Activated CD4-positive, alpha-beta T cell treated with anti-CD3 and anti-CD28 coated beads, Interleukin-2, amount 50 U/mL, for 24 hours (primary cell): ENCODE measurements at regions not wholly inside any gene's neighbourhood (a gene's known extent, or its start where the extent isn't known, plus 50 kb on each side); places are given as distances from the start of the nearest gene placed in this dataset.

Source experiments
- DNase-seq, 2 donors: peaks; one replicate each; pipeline ENCODE4 v3.0.0-alpha.2; 2020; ENCODE audit warnings: low read depth in 1 of 2, low spot score in 1 of 2

- DNase-seq = no peak
These were observed 252.4 kb downstream of the SEC23A start for GRCh38 chr14:38850664-38851063.

GRCh38 chr14:38848243-38848935 lies 254.6 kb downstream of the SEC23A start:
- no peak for DNase-seq

DNA sequence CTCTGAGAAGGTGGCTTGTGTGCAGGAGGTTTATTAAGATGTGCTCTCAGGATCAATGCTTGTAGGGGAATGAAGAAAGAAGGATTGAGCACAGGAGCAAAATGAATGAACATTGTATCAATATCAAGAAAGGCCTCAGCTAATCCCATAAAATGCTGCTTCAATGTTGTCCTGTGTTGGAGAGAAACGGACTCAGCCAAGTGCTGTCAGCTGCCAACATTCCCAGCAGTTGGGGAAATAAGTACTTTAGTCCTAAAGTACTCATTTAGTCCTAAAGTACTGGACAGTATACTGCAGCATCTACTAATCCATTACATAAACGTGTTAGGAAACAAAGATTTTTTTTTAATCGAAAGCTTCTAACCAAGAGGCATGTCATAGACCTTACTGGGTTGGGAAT lies 255.9 kb downstream of the SEC23A start:
- no peak for DNase-seq

DNA sequence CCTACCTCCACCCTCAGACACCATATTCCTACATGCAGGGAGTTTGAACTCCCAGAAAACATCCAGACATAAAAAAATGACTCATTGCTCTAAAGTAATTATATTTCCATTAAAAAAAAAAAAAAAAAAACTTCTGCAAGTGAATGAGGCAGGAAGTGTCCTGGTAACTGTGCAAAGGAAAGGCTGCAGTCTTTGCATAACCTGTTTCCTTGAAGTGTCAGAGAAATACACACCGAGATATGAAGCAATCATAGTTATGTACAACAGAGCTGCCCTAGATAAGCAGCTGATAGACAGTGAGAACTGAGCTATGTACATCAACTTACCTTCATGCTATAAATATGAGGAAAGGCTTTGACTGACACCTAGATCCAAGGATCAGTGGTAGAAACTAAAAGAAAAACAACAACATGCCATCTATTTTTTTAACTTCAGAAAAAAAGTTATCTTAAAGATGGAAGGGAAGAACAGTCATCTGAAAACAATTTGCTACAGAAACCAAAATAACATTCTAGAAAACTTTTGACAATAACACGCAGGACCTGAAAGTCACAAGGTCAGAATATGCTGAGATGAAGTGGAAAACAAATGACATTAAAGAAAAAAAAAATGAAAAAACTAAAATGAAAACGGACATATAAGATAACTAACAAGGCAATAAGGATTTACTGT lies 263.2 kb downstream of the SEC23A start:
- DNase-seq = no peak

DNA sequence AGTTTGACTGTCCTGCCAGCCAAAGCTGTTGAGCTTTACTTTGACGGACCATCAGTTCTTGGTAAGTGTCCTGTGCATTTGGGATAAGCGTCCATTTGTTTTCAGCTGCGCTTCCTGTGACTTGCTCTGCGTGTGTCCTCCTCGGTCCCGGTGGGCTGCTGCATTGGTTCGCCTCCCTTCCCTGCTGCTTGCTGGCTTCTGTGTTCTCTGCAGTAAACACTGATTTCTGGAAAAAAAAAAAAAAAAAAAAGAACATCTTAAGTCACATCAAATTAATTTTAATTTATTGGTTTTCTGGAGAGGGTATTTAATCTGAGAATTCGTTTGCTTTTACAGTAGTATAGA lies 264.1 kb downstream of the SEC23A start:
- no peak for DNase-seq

DNA sequence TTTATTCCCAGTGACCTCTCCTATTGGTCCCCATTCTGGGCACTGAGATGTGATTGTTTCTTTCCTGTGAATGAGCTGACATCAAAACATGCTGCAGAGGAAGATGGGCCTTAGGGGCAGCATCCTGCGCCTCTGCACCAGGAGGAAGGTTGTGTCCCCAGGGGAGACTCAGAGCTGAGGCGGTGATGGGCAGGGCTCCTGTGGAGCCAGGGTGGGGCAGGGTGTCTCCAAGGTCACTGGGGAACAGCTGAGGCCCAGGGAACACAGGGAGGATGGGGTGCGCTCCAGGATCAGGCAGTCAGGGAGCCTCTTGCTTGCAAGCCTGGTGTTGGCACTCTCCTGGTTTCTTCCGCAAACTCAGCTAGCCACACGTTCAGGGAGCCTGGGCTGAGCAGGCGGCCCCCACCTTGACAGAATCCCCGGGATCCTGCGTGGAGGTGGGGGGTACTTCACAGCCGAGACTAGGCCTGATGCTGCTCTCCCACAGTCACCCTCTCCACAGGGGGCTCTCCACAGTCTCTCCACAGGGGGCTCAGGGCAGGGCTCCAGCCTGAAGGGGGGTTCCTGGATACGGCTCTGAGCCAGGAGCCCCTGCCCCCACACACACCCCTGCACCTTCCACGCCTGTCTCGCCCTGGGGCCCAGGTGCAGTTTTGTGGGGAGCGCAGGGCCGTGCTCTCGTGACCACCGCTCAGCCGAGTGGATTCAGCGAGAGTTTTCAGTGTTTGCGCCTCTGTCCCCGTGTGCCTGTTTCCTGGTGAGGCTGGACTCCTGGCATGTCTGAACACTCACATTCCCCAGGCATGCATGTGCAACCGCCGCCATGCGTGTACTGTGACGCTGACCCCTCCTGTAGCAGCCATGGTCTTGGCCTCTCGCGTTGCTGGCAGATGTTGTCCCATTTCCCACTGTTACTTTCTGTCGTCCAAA lies 264.7 kb downstream of the SEC23A start:
- DNase-seq = no peak

GRCh38 chr14:38837343-38838048 lies 265.5 kb downstream of the SEC23A start:
- no peak for DNase-seq

DNA sequence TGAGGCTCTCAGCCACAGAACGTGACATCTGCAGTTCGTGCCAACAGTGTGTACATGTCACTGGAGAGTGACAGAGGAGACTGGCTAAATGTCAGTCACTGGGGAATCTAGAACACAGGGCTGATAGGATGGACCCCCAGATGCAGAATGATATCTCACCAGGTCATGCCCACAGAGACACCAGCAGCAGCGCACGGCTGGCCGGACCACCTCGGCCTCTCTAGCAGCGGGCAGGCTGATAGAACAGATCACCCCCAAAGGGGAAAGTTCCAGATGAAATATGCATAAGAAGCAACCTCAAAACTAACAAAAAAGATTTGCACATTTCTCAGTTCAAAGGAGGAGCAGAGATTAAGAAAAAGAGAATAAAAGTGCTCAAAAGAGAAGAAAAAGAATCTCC lies 266.5 kb downstream of the SEC23A start:
- no peak for DNase-seq

DNA sequence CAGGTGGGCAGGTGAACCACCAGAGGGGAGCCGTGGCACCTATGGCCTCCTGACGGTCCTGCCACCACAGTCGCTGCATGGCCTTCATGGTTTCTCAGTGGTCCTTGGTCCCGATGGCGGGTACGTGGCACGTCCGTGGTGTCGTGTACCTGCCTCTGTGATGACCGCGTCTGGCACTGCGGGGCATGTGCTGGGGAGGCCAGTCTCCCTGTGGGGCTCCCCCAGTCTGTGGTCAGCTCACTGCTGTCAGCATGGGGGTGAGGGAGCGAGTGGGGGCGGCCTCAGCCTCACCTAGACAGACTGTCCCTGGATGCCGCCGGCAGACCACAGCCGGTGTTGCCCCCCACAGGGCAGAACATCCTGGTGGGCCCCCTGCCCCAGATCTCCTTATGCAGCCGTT lies 267.2 kb downstream of the SEC23A start:
- DNase-seq = no peak

DNA sequence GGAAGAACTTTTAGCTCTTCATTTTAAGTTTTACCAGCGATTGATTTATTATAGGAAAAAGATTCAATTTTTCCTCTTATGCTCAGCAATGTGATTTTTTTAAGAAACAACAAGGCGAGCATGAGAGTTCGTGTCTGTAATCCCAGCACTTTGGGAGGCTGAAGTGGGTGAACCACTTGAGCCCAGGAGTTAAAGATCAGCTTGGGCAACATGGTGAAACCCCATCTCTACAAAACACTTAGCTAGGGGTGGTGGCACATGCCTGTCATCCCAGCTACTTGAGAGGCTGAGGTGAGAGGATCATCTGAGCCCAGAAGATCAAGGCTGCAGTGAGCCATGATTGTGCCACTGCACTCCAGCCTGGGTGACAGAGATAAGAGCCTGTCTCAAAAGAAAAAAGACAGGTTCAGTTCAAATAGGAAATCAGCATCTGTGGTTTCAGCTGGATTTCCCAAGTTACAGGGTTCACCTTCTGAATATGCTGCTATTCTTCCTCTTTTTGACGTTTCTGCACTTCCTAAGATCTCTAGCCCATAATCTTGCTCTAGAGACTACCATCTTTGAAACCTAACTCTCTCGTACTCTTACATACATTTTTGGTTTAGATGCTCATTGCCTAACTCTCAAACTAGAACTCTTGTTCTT lies 274.7 kb downstream of the SEC23A start:
- no peak for DNase-seq

GRCh38 chr14:38824706-38825105 lies 278.3 kb downstream of the SEC23A start:
- DNase-seq = no peak

DNA sequence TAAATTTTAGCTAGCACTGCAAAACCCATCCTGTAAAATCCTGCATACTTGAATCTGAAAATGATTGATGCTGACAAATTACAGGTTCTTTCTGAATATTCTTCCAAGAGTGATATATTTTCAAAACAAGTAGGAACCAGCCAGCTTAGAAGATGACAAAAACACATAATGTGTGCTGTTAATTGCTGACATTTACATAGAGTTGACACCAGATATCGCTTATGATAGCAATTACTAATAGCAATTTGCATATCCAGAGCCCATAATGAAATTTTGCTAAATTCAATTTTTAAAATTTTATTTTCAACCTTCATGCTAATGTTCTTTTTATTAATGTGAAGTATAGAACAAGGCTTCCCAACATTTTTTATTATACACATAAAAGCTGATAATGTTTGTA lies 284.5 kb downstream of the SEC23A start:
- no peak for DNase-seq

GRCh38 chr14:38808734-38809455 lies 294.1 kb downstream of the SEC23A start:
- DNase-seq = no peak

GRCh38 chr14:38799671-38800070 lies 303.4 kb downstream of the SEC23A start:
- no peak for DNase-seq

- no peak for DNase-seq
These were observed 308.4 kb downstream of the SEC23A start for GRCh38 chr14:38794677-38795076.

GRCh38 chr14:38791862-38792261 lies 311.2 kb downstream of the SEC23A start:
- no peak for DNase-seq

- no peak for DNase-seq
These were observed 312.1 kb downstream of the SEC23A start for GRCh38 chr14:38790916-38791315.

DNA sequence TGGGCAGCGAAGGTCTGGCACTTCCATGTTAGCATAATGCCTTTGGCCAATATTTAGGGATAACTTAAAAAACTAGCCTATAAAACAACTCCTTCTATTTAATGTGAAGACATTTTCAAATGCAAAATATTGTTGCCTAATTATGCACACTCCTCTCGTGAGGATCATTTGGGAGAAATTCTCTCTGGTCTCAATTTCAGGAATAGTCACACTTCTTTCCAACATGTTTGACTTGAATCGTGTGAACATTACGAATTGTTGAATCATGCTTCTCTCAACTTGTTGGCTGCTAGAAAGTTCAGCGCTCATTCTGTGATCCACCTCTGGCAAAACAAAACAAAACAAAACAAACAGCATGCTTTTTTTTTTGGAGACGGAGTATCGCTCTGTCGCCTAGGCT lies 313.2 kb downstream of the SEC23A start:
- no peak for DNase-seq

DNA sequence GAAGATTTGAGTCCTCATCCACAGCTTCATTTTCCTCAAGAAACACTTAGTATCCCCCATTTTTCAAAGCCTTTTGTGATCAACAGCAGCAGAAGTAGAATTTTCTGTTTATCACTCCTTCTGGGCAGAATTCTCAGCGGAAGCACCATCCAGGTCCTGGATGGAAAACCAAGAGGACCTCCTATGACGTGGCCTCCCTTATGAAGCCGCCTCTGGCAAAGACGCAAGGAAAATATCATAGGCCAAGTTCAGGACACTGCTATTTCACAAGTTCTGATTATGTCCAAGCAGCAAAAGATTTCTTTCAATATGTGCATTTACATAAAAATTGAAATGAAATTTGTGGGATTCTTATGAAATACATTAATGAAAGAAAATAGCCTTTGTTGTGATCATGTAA lies 315.0 kb downstream of the SEC23A start:
- DNase-seq = no peak

GRCh38 chr14:38786921-38787320 lies 316.1 kb downstream of the SEC23A start:
- no peak for DNase-seq
